GM21786 (cell line): ENCODE measurements at regions not wholly inside any gene's neighbourhood (a gene's known extent, or its start where the extent isn't known, plus 50 kb on each side); places are given as distances from the start of the nearest gene placed in this dataset.

Experiments used
- ATAC-seq: cut with Tn5 transposase; IDR thresholded peaks from one replicate; pipeline ENCODE4 v1.9.1; 2021; ENCODE audit not compliant: unreplicated experiment

DNA sequence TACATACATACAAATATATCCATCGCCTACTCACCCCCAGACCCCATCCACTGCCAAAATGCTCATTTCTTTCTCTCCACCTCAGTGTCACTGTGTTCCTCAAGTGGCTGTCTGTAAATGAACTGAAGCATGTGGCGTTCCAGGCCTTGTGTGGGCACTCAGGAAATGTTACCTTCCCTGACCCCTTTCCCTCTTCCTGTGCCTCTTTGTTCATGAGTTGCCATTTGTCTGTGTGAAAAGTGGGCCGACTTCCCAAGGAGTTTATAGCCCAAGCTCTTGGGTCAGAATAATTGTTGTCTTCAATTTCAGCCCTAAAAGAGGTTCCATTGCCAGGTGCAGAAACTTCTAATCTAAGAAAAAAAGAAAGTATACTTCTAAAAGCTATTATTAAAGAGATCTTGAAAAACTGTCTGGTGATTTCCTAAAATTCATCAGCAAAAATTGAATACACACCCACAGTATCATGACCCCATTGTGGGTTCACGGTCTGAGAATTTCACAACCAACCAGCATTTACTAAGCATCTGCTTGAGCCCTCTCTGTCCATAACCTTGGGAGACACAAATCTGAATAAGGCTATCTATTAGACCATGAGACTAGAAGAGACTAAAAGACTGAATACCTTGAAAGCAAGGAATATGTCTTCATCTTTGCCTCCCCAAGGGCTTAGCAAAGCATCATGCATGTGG lies 201.4 kb upstream of the EEA1 start:
- ATAC-seq, result no peak

DNA sequence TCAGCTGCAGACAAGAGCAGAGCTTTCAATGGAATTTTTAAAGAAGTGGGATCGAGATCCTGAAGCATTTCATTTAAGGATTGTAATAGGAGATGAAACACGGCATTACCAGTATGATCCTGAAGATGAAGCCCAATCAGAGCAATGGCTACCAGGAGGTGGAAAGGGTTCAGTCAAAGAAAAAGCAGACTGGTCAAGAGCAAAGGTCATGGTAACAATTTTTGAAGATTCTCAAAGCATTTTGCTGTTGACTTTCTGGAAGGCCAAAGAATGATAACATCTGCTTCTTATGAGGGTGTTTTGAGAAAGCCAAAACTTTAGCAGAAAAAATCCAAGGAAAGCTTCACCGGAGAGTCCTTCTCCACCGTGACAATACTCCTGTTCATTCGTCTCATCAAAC lies 204.3 kb upstream of the EEA1 start:
- no peak for ATAC-seq

DNA sequence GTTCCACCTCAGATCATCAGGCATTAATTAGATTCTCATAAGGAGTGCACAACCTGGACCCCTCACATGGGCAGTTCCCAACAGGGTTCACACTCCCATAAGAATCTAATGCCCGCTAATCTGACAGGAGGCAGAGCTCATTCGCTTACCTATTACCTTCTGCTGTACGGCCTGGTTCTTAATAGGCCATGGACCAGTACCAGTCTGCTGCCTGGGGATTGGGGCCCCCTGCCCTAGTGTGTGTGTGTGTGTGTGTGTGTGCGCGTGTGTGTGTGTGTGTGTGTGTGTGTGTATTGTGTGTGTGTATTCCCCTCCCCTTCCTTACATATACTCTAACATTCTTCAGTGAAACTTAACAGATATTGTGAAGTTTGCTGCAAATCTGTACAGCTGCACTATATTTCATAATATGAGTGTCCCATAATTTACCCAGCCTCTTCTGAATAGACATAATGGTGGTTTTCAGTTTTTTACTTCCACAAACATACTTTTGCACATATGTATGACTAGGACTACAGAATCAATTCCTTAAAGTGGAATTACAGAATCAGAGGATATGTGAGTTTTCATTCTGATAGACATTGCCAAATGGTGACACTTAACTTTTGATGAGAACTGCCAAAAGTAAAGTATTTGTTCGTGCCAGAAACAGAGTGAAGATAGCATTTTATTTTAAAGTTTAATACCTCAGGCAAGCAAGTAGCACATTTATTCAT lies 205.2 kb upstream of the EEA1 start:
- ATAC-seq, result no peak

DNA sequence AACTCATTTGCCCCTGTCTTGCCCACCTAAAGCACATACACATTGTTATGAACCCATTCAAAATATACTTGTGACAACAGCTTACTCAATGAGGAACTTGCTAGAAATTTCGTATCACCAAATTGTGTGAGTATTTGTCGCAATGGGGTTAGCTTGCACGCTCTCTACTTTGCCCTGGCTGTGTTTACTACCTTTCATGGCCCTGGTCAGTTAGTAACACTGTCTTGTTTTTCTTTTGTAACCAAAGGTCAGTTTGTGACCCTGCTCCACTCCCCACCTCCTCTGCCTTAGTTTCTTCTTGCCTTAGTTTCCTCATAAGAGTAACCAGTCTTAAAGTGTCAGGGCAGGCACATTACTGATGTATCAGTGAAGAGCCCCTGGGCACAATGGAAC lies 205.8 kb upstream of the EEA1 start:
- ATAC-seq, result no peak

DNA sequence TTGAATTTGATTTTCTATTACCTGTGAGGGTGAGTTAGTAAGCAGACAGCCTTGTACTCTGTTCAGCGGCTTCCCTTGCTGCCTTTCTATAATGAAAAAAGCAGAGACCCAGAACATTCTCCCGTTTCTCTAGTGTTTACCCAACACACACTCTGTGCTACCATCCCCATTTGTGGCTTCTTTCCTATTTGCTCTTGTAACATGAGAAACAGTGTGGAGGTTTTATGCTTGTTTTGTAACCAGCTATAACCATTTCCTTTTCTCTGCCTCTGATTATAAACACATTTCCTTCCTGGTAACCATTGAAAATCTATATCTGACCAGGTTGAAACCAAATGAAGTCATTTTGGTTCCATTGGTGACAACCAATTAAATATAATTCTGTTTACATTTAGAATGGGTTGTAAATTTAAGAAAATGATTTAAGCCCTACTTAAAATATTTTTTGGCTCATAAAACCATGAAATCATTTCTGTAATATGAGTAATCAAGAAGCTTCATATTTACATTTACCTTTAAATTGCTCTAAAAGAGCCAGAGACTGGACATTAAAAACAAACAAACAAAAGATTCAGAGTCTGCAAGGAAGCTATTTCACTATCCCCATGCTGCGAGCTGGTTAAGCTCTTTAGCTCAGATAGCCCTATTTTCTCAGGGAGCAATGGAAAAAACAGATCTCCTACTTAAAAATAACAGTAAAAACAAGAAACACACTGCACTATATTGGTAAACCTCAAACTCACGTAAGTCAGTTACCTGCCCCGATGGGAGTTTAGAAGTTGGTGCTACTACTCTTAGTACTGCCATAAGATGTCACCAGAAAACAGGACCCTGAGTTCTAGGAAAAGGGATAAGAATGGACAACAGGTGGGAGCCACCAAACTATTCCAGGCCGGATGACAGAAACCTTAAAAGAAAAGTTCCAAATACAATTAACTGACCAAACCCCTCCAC lies 206.5 kb upstream of the EEA1 start:
- ATAC-seq, result peak; percentile 33

DNA sequence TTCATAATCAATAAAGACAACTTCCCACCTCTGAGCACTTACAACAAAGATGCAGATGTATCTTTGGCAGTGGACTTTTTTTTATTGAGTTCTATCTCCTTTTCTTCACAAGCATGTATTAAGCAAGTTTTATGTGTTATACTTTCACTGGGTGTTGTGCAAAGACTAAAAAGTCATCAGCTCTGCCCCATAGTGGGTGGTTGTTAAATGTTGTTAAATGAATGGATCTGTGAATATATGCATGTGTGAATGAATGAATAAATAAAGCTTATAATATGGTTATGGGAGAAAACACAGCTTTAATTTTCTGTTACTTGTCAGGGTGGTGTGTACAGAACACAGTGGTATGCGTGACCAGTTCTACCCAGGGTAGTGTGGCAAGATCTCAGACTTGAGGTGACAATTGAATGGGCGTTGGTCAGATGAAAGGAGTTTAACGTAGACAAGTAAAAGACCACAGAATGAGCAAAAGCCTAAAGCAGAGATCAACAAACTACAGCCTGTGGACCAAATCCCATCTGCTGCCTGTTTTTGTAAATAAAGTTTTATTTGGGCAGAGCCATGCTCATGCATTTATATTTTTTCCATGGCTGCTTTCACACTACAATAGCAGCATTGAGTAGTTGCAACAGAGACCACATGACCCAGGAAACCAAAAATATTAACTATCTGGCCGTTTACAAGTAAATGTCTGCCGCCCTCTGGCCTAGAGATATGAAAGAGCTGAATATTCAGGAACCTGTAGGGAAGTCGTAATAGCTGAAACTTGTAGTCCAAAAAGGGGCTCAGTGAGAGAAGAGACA lies 207.4 kb upstream of the EEA1 start:
- no peak for ATAC-seq

DNA sequence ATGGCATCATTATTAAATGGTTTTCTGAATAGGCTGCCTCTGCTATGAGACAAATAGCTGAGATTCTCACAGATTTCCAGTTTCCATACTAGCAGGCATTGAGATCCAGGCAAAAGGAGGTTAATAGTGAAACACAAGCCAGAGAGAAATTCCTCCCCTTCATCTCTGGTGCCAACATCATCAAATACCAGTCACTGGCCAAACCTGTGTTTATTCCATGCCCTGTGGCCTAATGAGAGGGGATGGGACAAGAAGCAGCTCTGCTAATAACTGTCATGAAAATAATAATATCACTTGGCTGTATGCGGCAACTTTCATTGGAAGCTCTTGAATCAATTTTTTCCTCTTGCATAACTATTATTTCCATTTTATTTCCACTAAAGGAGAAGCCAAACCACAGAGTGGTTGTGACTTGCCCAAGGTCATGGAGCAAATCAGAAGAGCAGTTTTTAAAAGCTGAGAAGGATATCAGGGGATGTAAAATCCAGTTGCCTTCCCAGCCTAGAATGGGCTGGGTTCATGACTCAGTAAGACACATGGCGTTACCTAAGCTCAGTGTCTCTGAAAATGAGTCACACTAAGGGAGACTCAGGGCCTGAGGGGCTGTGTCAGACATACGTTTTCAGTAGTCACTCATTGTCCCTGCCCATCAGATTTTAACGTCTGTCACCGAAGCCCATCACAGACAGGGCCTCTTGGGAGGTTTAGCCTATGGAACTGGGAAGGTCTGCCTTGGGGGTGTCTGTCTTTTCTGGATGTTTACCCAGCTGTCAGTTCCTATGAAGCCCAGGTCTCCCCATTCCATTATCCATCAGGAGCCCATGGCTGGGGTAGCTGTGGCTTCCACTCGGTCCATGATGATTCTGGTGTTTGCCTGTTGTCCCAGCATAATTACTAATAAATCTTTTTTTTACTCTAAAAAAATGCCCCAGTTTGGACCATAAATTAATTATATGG lies 208.8 kb upstream of the EEA1 start:
- peak; percentile 47 for ATAC-seq

DNA sequence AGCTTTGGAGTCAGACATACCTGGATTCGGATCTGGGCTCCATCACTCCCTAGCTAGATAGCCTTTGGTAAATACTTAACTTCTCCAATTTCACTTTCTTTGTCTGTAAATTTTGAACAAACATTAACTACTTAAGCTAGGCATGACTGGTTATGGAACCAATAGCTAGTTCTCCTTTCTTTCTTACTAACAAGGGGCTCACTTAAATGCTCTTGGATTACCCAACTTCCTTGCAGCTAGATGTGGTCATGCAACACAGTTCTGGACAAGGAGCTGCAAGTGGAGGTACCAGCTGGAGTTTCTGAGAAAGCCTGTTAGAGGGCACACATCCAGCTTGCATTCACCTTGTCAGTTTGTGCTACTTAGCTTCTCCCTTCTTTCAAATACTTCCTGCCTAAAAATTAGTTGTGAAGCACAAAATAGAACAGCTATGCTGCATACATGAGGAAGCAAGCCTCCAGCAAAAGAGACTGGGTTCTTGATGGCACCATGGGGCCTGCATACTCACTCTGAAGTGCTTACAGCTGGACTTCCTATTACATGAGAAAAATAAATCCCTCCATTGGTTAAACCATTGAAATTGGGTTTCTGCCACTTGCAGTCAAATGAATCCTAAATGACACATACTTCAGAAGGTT lies 210.1 kb upstream of the EEA1 start:
- ATAC-seq, result peak; percentile 60

DNA sequence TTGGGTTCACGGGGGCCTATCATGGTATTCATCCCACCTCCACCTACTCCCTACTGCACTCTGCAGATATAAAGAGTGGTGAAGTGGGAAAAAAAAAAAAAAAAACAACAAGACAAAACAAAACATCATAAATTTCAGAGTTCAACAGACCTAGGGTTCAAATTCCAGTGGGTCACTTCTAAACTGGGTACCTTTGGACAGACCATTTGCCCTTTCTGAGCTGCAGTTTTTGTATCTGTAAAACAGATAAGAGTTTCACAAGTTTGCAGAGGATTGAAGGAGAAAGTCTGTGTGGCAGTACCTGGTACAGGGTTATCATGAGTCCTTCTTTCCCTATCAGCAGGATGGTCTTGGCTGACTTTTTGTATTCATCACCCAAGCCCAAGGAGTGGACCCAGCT lies 211.2 kb upstream of the EEA1 start:
- ATAC-seq, result no peak

DNA sequence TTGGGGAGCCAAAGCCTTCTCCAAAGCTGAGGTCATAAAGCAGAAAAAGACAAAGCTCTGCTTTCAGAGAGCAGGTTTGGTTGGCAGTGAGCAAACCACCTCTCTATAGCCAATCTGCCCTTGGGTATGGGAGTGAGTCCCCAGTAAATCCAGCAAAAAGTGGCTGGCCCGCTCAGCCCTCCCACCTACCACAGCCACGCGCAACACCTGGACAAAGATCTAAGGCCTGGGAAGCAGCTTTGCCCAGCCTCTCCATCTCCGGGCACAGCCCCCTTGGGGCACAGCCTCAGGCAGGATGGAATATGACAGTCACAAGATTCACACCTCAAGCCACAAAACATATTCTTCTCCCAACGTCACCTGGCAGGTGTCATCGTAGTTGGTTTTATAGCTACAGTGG lies 211.7 kb upstream of the EEA1 start:
- no peak for ATAC-seq

DNA sequence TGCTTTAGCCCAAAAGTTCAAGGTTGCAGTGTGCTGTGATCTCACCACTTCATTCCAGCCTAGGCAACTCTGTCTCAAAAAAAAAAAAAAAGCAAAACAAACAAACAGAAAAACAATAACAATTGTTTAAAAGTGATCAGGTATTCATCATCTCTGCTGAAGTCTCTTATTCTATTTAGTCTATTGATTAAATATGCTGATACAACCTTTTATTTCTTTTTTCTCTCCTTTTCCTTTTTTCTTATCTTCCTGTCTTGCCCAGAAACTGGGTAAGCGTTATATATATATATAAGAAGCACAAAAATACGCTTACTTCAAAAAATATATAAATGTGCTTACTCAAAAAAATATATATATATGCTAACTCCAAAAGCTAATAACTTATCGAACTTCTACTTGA lies 213.8 kb upstream of the EEA1 start:
- ATAC-seq, result no peak

DNA sequence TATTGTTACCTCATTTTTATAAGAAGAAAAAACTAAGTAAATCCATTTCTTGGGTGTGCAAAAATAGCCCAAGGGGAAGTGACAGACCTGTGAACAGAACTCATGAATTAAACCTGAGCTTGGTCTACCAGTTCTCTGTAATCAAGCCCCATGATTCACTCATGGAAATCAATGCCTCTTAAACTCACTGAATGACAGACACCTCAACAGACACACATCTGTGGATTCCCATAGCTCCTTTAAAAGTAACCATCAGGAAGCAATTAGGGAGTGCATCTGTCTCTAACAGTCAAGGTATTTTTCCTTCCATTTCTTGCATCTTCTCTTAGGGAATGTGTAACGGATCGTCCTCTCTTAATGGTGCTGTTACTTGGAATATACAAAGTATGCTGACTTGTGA lies 215.0 kb upstream of the EEA1 start:
- ATAC-seq, result no peak

DNA sequence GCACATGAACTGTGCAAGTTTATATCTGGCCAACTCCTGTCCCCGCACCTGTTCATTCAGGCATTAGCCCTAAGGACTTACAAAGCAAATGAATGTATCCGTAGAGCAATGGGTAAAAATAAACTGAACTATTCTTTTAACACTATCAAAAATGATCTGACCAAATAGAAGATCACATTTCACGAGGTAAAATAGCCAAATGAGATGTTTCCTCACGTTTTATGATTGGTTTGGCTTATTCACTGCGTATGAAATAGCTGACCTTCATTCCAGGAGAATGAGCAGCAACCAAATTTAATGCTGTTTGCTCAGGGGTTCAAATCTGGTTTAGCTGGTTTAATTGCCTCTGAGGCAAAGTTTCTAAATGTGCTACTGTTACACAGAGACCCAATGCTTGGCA lies 216.0 kb upstream of the EEA1 start:
- no peak for ATAC-seq

DNA sequence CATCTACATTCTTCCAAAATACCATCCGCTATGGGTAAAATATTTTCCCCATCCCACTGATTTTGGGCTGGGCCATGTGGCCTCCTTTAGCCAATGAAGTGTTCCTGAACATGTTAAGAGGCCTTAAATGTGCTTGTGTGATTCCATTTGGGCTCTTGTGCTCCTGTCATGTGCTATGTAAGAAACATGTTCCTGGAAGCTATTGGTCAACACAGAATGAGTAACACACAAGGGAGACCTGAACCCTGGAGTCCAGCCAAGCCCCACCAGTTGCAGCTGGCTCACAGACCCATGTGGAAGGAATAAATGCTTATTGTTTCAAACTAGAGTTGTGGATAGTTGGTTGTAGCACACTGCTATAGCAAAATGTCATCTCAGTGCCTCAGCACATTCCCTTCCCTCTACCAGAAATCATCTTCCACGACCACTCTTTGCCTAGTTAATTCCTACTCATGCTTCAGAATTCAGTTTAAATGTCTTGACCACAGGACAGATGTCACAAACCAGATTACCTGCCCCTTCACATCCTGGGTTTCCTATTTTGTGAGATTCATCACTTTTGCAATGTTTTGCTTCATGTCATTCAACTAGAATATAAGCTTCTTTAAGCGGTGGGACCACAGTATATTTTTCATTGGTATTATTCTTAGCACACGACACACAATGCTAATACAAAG lies 217.3 kb upstream of the EEA1 start:
- no peak for ATAC-seq

DNA sequence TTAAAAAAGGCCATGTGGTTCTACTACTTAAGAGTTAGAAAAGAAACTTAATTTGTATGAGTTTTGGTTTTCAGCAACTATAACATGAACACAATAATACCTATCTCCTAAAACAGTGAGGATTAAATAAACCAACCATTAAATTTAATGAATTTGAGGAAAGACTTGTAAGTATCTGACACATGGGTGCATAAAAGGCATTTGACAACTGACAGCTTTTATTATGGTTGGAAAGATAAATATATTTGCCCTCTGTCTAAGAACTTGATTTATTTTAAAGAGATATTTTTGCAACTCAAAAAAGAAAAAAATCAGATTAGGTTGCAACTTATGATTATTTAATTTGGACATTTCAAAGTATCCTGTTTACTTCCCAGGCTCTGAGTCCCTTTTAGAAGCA lies 217.9 kb upstream of the EEA1 start:
- no peak for ATAC-seq

DNA sequence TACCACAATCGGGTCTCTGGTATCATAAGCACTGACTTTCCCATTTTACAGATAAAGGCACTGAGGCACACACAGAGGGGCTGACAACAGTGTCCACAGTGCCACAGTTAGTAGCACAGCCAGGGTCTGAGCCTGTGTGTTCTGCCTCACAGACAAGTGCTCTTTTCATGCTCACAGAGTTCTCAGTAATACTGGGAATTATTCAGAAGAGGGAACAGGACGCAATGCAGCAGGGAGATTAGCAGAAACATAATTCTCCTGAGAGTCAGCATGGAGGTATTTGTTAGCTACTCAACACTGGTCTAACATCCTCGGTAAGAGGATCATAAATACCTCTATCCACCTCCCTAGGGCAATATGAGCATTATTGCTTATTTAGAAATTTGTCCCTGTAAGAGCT lies 219.3 kb upstream of the EEA1 start:
- no peak for ATAC-seq

DNA sequence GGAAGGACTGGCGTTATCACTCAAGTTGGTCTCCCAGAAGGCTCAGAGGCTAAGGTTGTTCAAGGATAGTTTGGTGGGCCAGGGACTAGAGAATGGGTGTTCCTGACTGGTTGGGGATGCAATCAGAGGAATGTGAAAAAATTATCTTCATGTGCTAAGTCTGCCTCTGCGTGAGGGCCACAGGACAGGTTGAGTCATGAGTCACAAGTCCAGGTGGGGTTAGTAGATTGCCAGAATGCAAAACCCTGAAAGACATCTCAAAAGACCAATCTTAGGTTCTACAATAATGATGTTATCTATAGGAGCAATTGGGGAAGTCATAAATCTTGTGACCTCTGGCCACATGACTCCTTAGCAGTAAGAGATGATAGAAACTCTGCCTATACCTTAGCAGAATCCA lies 220.1 kb upstream of the EEA1 start:
- ATAC-seq, result no peak

DNA sequence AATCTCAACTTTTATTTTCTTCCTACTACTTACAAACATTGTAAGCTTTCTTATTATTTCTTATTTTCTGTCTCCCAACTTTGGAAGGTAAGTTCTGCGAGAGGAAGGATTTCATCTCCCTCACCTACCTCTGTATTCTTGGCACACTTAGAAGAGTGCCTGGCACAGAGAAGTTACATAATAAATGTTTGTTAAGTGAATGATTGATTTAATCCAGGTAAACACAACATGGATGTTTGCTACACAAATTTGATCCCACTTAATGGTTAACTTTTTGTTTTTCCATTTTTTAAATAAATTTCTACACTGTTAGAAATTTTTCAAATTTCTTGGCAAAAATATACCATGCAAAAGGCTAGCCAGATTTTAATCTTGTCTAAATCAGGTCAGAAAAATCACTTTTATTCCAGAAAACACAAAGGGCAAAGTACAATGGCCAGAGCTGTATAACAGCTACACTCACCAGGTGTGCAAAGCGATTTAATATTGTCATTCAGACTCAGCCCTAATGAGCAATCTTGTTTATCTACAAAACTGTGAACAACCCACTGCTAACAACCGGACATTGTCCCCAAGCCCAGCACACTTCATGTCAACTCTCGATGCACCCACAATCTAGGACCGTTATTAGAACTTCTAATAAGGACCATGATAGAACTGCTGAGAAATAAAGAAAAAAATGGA lies 222.1 kb upstream of the EEA1 start:
- ATAC-seq, result no peak
